Osteocyte (in vitro differentiated cells): ENCODE measurements at regions not wholly inside any gene's neighbourhood (a gene's known extent, or its start where the extent isn't known, plus 50 kb on each side); places are given as distances from the start of the nearest gene placed in this dataset.

Source experiments
- DNase-seq: peaks from one replicate; pipeline ENCODE4 v3.0.0; 2021; ENCODE audit warnings: mixed read lengths; ENCODE audit not compliant: unreplicated experiment; ENCODE audit errors: extremely low spot score
- H3K27ac Mint-ChIP-seq: one replicate; pipeline ENCODE4 v1.8.0; 2021; ENCODE audit warnings: mild to moderate bottlenecking, mixed read lengths; ENCODE audit not compliant: unreplicated experiment
- H3K27me3 Mint-ChIP-seq: one replicate; pipeline ENCODE4 v1.8.0; 2021; ENCODE audit warnings: mixed read lengths; ENCODE audit not compliant: unreplicated experiment
- H3K36me3 Mint-ChIP-seq: one replicate; pipeline ENCODE4 v1.8.0; 2021; ENCODE audit warnings: mixed read lengths; ENCODE audit not compliant: unreplicated experiment
- H3K4me1 Mint-ChIP-seq: one replicate; pipeline ENCODE4 v1.8.0; 2021; ENCODE audit warnings: mixed read lengths; ENCODE audit not compliant: unreplicated experiment
- H3K4me3 Mint-ChIP-seq: one replicate; pipeline ENCODE4 v1.8.0; 2021; ENCODE audit warnings: mild to moderate bottlenecking, moderate library complexity, mixed read lengths; ENCODE audit not compliant: unreplicated experiment
- H3K9me3 Mint-ChIP-seq: one replicate; pipeline ENCODE4 v1.8.0; 2021; ENCODE audit warnings: mixed read lengths; ENCODE audit not compliant: unreplicated experiment
- CTCF ChIP-seq: fragments of 200-600 bp; sonication (generic); IDR thresholded peaks from 2 replicates; pipeline ENCODE4 v1.5.0; 2021; ENCODE audit warnings: antibody characterized with exemption, mild to moderate bottlenecking, moderate library complexity

- H3K9me3 Mint-ChIP-seq: no peaks in the 10 kb centered on the region
- H3K36me3 Mint-ChIP-seq: no peaks in the 10 kb centered on the region
- H3K4me3 Mint-ChIP-seq: no peak overlapping the region
- no peak for TF ChIP-seq CTCF
- H3K27me3 Mint-ChIP-seq: no peaks in the 10 kb centered on the region
- no peak overlapping the region for H3K27ac Mint-ChIP-seq
- no peak for DNase-seq
- no peaks in the 10 kb centered on the region for H3K4me1 Mint-ChIP-seq
Observed at GRCh38 chrX:35664833-35665232, 133.3 kb upstream of the MAGEB16 start.

GRCh38 chrX:35665311-35665710, 132.8 kb upstream of the MAGEB16 start:
- no peaks in the 10 kb centered on the region for H3K9me3 Mint-ChIP-seq
- H3K4me3 Mint-ChIP-seq: no peak overlapping the region
- no peaks in the 10 kb centered on the region for H3K4me1 Mint-ChIP-seq
- DNase-seq: no peak
- no peaks in the 10 kb centered on the region for H3K27me3 Mint-ChIP-seq
- H3K27ac Mint-ChIP-seq: no peak overlapping the region
- no peaks in the 10 kb centered on the region for H3K36me3 Mint-ChIP-seq
- TF ChIP-seq CTCF: no peak

GRCh38 chrX:35670889-35671288, 127.3 kb upstream of the MAGEB16 start:
- no peak overlapping the region for H3K4me3 Mint-ChIP-seq
- no peaks in the 10 kb centered on the region for H3K4me1 Mint-ChIP-seq
- peaks cover 7% of the 10 kb centered on the region for H3K9me3 Mint-ChIP-seq
- no peaks in the 10 kb centered on the region for H3K36me3 Mint-ChIP-seq
- no peak overlapping the region for H3K27ac Mint-ChIP-seq
- DNase-seq: no peak
- TF ChIP-seq CTCF: no peak
- H3K27me3 Mint-ChIP-seq: no peaks in the 10 kb centered on the region

- H3K27me3 Mint-ChIP-seq: no peaks in the 10 kb centered on the region
- no peak overlapping the region for H3K27ac Mint-ChIP-seq
- TF ChIP-seq CTCF: no peak
- H3K4me3 Mint-ChIP-seq: no peak overlapping the region
- no peaks in the 10 kb centered on the region for H3K36me3 Mint-ChIP-seq
- H3K9me3 Mint-ChIP-seq: peaks cover 7% of the 10 kb centered on the region
- DNase-seq: no peak
- no peaks in the 10 kb centered on the region for H3K4me1 Mint-ChIP-seq
Observed at GRCh38 chrX:35675151-35675550, 123.0 kb upstream of the MAGEB16 start.

GRCh38 chrX:35680940-35681346, 117.2 kb upstream of the MAGEB16 start:
- TF ChIP-seq CTCF: no peak
- no peak overlapping the region for H3K4me3 Mint-ChIP-seq
- no peak for DNase-seq
- H3K36me3 Mint-ChIP-seq: no peaks in the 10 kb centered on the region
- no peaks in the 10 kb centered on the region for H3K27me3 Mint-ChIP-seq
- H3K4me1 Mint-ChIP-seq: no peaks in the 10 kb centered on the region
- H3K9me3 Mint-ChIP-seq: no peaks in the 10 kb centered on the region
- H3K27ac Mint-ChIP-seq: no peak overlapping the region
